K562 (cell line): ENCODE measurements at regions not wholly inside any gene's neighbourhood (a gene's known extent, or its start where the extent isn't known, plus 50 kb on each side); places are given as distances from the start of the nearest gene placed in this dataset.

Source experiments
- ATAC-seq: fragments of 200-7000 bp; cut with Tn5 transposase; 3 replicates; pipeline ENCODE4 v1.9.1; 2020; ENCODE audit warnings: moderate library complexity
- BruUV-seq: library from RNA; stranded (reverse); fragments of 400-500 nt; replicated peaks from 2 replicates; lab custom pipeline; 2021; lab: Mats Ljungman, UMichigan
- CTCF ChIA-PET: fragments of 300-600 bp; formaldehyde crosslinking; extraction: SDS; loops from one replicate; lab custom pipeline; 2021; ENCODE audit warnings: low intra/inter-chr PET ratio; lab: Yijun Ruan, JAX
- POLR2A ChIA-PET: fragments of 300-600, 350-650 bp; sonication (Branson Sonifier 250); formaldehyde crosslinking; extraction: SDS; loops from one replicate; lab custom pipeline; 2021; ENCODE audit warnings: antibody characterized with exemption, inconsistent platforms; lab: Yijun Ruan, JAX
- DNase-seq, 4 experiments: peaks; one replicate each; pipeline versions ENCODE4 v3.0.0 to v3.0.0-alpha.2; 2011 to 2018; ENCODE audit warnings: low spot score in 3 of 4, mixed read lengths in 3 of 4; ENCODE audit errors: extremely low read depth in 1 of 4
- FAIRE-seq: peaks from 2 replicates; lab custom pipeline; 2011; peaks lifted over from hg19 to GRCh38; lab: Jason Lieb, UNC
- H2AFZ ChIP-seq: 2 replicates; pipeline ENCODE4 v1.6.0; 2011; ENCODE audit warnings: low read depth, low read length, control low read depth, inconsistent platforms
- H3K27ac ChIP-seq: fragments of 200-600 bp; 3 replicates; pipeline ENCODE4 v1.8.0; 2011; ENCODE audit warnings: low read depth, mild to moderate bottlenecking, control low read depth, inconsistent platforms, low read length, moderate library complexity, mixed read lengths; ENCODE audit errors: extremely low read depth
- H3K27me3 ChIP-seq, 2 experiments: fragments of 300-600 bp in 1 of 2; 2 replicates in 1 of 2; 3 replicates in 1 of 2; pipeline versions ENCODE4 v1.6.0 to v1.8.0; 2011; ENCODE audit warnings: inconsistent platforms in 2 of 2, low read length in 2 of 2, mild to moderate bottlenecking in 1 of 2, mixed read lengths in 1 of 2, moderate library complexity in 1 of 2; ENCODE audit not compliant: control insufficient read depth in 2 of 2, insufficient read depth in 2 of 2
- H3K36me3 ChIP-seq: fragments of 300-600 bp; 3 replicates; pipeline ENCODE4 v1.8.0; 2011; ENCODE audit warnings: mild to moderate bottlenecking, low read length, inconsistent platforms; ENCODE audit not compliant: control insufficient read depth, insufficient read depth
- H3K4me1 ChIP-seq, 2 experiments: fragments of 200-600 bp in 1 of 2; replicated peaks in 1 of 2; 2 replicates in 1 of 2; 3 replicates in 1 of 2; pipeline versions ENCODE4 v1.5.1 to v1.8.0; 2011; ENCODE audit warnings: inconsistent platforms in 2 of 2, low read length in 2 of 2, mild to moderate bottlenecking in 1 of 2, mixed read lengths in 1 of 2, moderate library complexity in 1 of 2; ENCODE audit not compliant: control insufficient read depth in 2 of 2, insufficient read depth in 2 of 2
- H3K4me2 ChIP-seq: 2 replicates; pipeline ENCODE4 v1.6.1; 2011; ENCODE audit warnings: low read length, control low read depth, inconsistent platforms, mixed read lengths; ENCODE audit not compliant: insufficient read depth
- H3K4me3 ChIP-seq: fragments of 200-600 bp; sonication (generic), shearing (Covaris generic); 2 replicates; pipeline ENCODE4 v1.5.1; 2016; ENCODE audit warnings: control low read depth, inconsistent platforms
- H3K79me2 ChIP-seq: fragments of 200-600 bp; 3 replicates; pipeline ENCODE4 v1.8.0; 2011; ENCODE audit warnings: low read length, inconsistent platforms; ENCODE audit not compliant: control insufficient read depth, insufficient read depth
- H3K9ac ChIP-seq, 2 experiments: 2 replicates each; pipeline versions ENCODE4 v1.6.0 to v1.6.1; 2011; ENCODE audit warnings: low read depth in 2 of 2, low read length in 2 of 2, control low read depth in 1 of 2, inconsistent platforms in 1 of 2, mild to moderate bottlenecking in 1 of 2, mixed read lengths in 1 of 2; ENCODE audit not compliant: insufficient read depth in 1 of 2
- H3K9me1 ChIP-seq: one replicate; pipeline ENCODE4 v1.6.0; 2011; ENCODE audit warnings: inconsistent platforms, mild to moderate bottlenecking, low read length, moderate library complexity; ENCODE audit not compliant: control insufficient read depth, insufficient read depth
- H3K9me3 ChIP-seq: replicated peaks from 2 replicates; pipeline ENCODE4 v1.5.1; 2011; ENCODE audit warnings: low read depth, low read length, inconsistent platforms; ENCODE audit not compliant: control insufficient read depth, insufficient read depth
- H4K20me1 ChIP-seq: replicated peaks from 2 replicates; pipeline ENCODE4 v1.6.1; 2011; ENCODE audit warnings: low read length, inconsistent platforms, mixed read lengths; ENCODE audit not compliant: control insufficient read depth, insufficient read depth
- CHCHD3 ChIP-seq: fragments of 250-450 bp; sonication (Bioruptor Pico); IDR thresholded peaks from 2 replicates; pipeline ENCODE4 v2.1.2; 2022; ENCODE audit warnings: mild to moderate bottlenecking
- GABPA ChIP-seq: fragments of 200-800 bp; sonication (Bioruptor generic); conservative IDR thresholded peaks from 2 replicates; pipeline ENCODE4 v1.6.1; 2016; ENCODE audit warnings: low read depth, missing genetic modification characterization, missing compliant biosample characterization
- NELFE ChIP-seq: IDR thresholded peaks from 2 replicates; pipeline ENCODE4 v1.6.1; 2011; ENCODE audit warnings: mild to moderate bottlenecking; ENCODE audit not compliant: insufficient read depth, insufficient read length
- NFATC3 ChIP-seq: fragments of 450-650 bp; IDR thresholded peaks from 2 replicates; pipeline ENCODE4 v1.6.1; 2017; ENCODE audit warnings: mild to moderate bottlenecking
- RBM39 ChIP-seq: fragments of 200-400 bp; formaldehyde crosslinking; optimal IDR thresholded peaks from 2 replicates; pipeline ENCODE3; 2018; ENCODE audit warnings: low read depth, low read length
- TAF9B ChIP-seq: fragments of 450-650 bp; IDR thresholded peaks from 2 replicates; pipeline ENCODE4 v1.6.1; 2018; ENCODE audit warnings: mild to moderate bottlenecking; ENCODE audit not compliant: partially characterized antibody
- TARDBP ChIP-seq: fragments of 450-650 bp; IDR thresholded peaks from 2 replicates; pipeline ENCODE4 v1.6.1; 2016
- ZFPM2 ChIP-seq: fragments of 250-450 bp; sonication (Bioruptor Pico); IDR thresholded peaks from 2 replicates; pipeline ENCODE4 v1.5.1; 2022; ENCODE audit warnings: mild to moderate bottlenecking
- ZKSCAN1 ChIP-seq: fragments of 150-350 bp; IDR thresholded peaks from 2 replicates; pipeline ENCODE4 v1.6.1; 2016; ENCODE audit warnings: low read depth, low read length
- ZNF589 ChIP-seq: fragments of 200-800 bp; sonication (Bioruptor generic); IDR thresholded peaks from 2 replicates; pipeline ENCODE4 v1.6.1; 2016; ENCODE audit warnings: low read depth, missing genetic modification characterization, missing compliant biosample characterization
- ZNF830 ChIP-seq: fragments of 250-450 bp; sonication (Bioruptor Pico); IDR thresholded peaks from 2 replicates; pipeline ENCODE4 v1.5.0; 2021; ENCODE audit warnings: mild to moderate bottlenecking
- WGBS: fragments of 100-300 bp; shearing (Covaris generic); methylation state at CpG from one replicate; pipeline ENCODE4 v1.1.6; 2016; ENCODE audit warnings: low coverage, mixed read lengths; ENCODE audit not compliant: insufficient coverage; ENCODE audit errors: missing lambda C conversion rate; 5-methylcytosine and 5-hydroxymethylcytosine counted together
- in situ Hi-C: fragments of 300-500 bp; cut with MboI; formaldehyde crosslinking; loops from 4 replicates; pipeline ENCODE4 v1.15.0; 2018; ENCODE audit warnings: inconsistent platforms, mixed read lengths
- intact Hi-C: fragments of 100-400 bp; cut with micrococcal nuclease; formaldehyde crosslinking; loops from 2 replicates; pipeline ENCODE4 v1.14.2; 2022
- TF ChIP-seq, protein P1 (sequence below): fragments of 250-450 bp; sonication (Bioruptor Pico); IDR thresholded peaks from 2 replicates; pipeline ENCODE4 v1.5.0; 2020; ENCODE audit warnings: mild to moderate bottlenecking
- TF ChIP-seq, protein P2 (sequence below): sonication (generic); formaldehyde crosslinking; IDR thresholded peaks from 2 replicates; pipeline ENCODE4 v1.8.1; 2023; ENCODE audit warnings: mild to moderate bottlenecking, missing genetic modification reagents
- TF ChIP-seq, protein P3 (sequence below): sonication (generic); formaldehyde crosslinking; IDR thresholded peaks from 2 replicates; pipeline ENCODE4 v1.8.1; 2023; ENCODE audit warnings: mild to moderate bottlenecking, missing genetic modification reagents, moderate library complexity

DNA sequence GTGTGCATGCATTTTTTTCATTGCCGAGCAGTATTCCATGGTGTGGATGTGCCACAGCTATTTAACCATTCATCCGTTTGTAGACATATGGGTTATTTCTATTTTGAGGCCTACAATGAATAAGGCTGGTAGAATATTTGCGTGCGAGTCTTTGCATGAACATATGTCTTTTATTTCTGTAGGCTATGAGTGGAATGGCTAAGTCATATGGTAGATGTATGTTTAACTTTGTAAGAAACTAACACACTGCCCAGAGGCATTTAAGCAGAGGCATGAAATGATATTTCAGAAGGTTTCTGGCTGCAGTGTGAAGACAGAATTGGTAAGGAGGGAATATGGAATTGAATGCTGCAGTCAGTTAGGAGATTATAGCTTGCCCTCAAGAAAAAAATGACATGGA is 457.4 kb upstream of the CDH4 start (continued):
- no peak for TF ChIP-seq ZNF589
- TF ChIP-seq NELFE = no peak
- no peak for TF ChIP-seq GABPA (tag)
- TF ChIP-seq, all 486 proteins: peak for 0

GRCh38 chr20:60795651-60796050 is 456.4 kb upstream of the CDH4 start:
- no TSS peak for BruUV-seq

More at GRCh38 chr20:60795651-60796050, 456.4 kb upstream of the CDH4 start:
- no peak overlapping the region for H3K4me3 ChIP-seq
- intact Hi-C loops (no loop called here), in situ Hi-C loops (no loop called here)
- H3K9me1 ChIP-seq = no peaks in the 10 kb centered on the region
- no peaks in the 10 kb centered on the region for H3K79me2 ChIP-seq
- H3K27me3 ChIP-seq = peaks cover 0 to 9% of the 10 kb centered on the region in 2 experiments; a peak in 1 of 5 replicates
- ChIA-PET CTCF (no interaction called here), POLR2A (interaction anchor here (0.6 to 0.9 kb wide), 2 partner anchors 12 to 21 kb away, joined by 3 read pairs; no protein-coding TSS in a partner anchor)
- 0% methylated on average over 1 of the region's 1 CpG for WGBS
- ATAC-seq (no peak), FAIRE-seq (no peak), DNase-seq (no peak)
- no peaks in the 10 kb centered on the region for H4K20me1 ChIP-seq
- TF ChIP-seq, protein P1, sequence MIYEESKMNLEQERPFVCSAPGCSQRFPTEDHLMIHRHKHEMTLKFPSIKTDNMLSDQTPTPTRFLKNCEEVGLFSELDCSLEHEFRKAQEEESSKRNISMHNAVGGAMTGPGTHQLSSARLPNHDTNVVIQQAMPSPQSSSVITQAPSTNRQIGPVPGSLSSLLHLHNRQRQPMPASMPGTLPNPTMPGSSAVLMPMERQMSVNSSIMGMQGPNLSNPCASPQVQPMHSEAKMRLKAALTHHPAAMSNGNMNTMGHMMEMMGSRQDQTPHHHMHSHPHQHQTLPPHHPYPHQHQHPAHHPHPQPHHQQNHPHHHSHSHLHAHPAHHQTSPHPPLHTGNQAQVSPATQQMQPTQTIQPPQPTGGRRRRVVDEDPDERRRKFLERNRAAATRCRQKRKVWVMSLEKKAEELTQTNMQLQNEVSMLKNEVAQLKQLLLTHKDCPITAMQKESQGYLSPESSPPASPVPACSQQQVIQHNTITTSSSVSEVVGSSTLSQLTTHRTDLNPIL (CRISPR knock-in tag) = no peak
- TF ChIP-seq RBM39 (no peak), CHCHD3 (CRISPR knock-in tag) (no peak), NFATC3 (no peak), ZFPM2 (CRISPR knock-in tag) (no peak), ZKSCAN1 (no peak), TAF9B (no peak), TARDBP (no peak), ZNF830 (no peak)
- TF ChIP-seq, protein P2, sequence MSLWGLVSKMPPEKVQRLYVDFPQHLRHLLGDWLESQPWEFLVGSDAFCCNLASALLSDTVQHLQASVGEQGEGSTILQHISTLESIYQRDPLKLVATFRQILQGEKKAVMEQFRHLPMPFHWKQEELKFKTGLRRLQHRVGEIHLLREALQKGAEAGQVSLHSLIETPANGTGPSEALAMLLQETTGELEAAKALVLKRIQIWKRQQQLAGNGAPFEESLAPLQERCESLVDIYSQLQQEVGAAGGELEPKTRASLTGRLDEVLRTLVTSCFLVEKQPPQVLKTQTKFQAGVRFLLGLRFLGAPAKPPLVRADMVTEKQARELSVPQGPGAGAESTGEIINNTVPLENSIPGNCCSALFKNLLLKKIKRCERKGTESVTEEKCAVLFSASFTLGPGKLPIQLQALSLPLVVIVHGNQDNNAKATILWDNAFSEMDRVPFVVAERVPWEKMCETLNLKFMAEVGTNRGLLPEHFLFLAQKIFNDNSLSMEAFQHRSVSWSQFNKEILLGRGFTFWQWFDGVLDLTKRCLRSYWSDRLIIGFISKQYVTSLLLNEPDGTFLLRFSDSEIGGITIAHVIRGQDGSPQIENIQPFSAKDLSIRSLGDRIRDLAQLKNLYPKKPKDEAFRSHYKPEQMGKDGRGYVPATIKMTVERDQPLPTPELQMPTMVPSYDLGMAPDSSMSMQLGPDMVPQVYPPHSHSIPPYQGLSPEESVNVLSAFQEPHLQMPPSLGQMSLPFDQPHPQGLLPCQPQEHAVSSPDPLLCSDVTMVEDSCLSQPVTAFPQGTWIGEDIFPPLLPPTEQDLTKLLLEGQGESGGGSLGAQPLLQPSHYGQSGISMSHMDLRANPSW (CRISPR knock-in tag) = no peak
- TF ChIP-seq, protein P3, sequence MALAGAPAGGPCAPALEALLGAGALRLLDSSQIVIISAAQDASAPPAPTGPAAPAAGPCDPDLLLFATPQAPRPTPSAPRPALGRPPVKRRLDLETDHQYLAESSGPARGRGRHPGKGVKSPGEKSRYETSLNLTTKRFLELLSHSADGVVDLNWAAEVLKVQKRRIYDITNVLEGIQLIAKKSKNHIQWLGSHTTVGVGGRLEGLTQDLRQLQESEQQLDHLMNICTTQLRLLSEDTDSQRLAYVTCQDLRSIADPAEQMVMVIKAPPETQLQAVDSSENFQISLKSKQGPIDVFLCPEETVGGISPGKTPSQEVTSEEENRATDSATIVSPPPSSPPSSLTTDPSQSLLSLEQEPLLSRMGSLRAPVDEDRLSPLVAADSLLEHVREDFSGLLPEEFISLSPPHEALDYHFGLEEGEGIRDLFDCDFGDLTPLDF (CRISPR knock-in tag) = no peak
- H3K36me3 ChIP-seq = no peaks in the 10 kb centered on the region
- no peak overlapping the region for H3K4me2 ChIP-seq
- no peaks in the 10 kb centered on the region for H3K4me1 ChIP-seq
- H3K27ac ChIP-seq = no peak overlapping the region
- H2AFZ ChIP-seq = no peak overlapping the region
- no peaks in the 10 kb centered on the region for H3K9me3 ChIP-seq
- no peak overlapping the region for H3K9ac ChIP-seq
